T-helper 9 cell (primary cell): ENCODE measurements at regions not wholly inside any gene's neighbourhood (a gene's known extent, or its start where the extent isn't known, plus 50 kb on each side); places are given as distances from the start of the nearest gene placed in this dataset.

Experiments
- DNase-seq: peaks from one replicate; pipeline ENCODE4 v3.0.0-alpha.2; 2020

DNA sequence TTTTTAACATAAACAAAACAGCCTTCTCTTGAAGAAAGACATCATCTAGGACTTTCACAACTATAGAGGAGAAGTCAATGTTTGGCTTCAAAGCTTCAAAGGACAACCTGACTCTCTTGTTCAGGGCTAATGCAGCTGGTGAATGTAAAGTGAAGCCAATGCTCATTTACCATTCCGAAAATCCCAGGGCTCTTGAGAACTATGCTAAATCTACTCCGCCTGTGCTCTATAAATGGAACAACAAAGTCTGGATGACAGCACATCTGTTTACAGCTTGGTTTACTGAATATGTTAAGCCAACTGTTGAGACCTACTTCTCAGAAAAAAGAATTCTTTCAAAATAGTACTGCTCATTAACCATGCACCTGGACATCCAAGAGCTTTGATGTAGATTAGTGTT, 259.8 kb upstream of the NR5A2 start:
- no peak for DNase-seq

DNA sequence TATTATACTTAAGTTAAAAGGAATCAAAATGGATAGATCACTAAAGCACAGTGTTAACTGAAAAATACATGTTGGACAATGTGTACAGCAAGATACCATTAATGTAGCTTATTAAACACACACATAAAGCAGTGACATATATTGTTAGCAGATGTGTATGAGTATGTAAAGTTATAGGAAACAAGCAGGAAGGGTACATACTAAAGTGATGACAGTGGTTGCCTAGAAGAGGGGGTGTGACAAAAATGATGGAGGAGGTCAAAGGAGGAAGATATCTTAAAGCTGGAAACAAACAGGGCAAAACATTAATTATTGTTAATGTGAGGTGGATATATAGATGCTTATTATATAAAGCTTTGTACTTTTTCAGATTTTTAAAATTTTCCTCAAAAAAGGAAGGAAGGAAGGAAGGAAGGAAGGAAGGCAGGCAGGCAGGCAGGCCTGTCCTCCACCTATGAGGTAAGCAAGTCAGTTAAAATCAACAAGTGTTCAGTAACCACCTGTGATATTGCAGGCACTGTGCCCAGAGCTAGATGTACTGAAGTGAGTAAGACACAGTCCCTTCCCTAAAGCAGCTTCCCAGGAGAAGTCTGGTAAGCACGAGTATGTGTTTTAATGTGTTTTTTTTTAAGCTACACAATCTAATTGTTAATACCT, 252.9 kb upstream of the NR5A2 start:
- DNase-seq, result no peak

DNA sequence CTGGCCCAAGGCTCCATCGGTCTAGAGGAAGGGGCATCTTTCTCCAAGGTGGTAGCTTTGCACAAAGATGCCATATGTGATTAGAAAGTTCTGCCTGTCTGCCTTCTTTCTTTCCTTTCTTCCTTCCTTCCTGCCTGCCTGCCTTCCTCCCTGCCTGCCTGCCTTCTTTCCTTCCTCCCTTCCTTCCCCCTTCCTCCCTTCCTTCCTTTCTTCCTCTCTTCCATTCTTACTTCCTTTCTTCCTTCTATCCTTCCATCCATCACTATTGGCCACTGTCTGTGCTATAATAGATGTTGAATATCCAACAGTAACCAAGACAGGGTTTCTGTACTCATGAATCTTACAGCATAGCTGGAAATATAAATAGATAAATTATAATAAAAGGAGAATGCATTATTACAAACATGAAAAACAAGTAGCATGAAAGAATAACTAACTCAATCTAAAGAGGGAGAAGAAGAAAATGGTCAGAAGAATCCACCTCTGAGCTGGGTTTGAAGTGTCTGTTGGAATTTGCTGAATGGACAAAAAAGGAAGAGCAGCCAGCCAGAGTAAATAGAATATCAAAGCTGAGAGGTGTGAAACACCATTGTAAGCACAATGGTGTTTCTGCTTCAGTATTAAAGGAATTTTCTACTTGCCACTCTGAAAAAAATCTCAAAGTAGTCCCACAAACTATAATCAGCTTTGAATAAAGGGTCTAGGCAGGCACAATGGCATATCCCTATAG, 250.6 kb upstream of the NR5A2 start:
- DNase-seq, result no peak

DNA sequence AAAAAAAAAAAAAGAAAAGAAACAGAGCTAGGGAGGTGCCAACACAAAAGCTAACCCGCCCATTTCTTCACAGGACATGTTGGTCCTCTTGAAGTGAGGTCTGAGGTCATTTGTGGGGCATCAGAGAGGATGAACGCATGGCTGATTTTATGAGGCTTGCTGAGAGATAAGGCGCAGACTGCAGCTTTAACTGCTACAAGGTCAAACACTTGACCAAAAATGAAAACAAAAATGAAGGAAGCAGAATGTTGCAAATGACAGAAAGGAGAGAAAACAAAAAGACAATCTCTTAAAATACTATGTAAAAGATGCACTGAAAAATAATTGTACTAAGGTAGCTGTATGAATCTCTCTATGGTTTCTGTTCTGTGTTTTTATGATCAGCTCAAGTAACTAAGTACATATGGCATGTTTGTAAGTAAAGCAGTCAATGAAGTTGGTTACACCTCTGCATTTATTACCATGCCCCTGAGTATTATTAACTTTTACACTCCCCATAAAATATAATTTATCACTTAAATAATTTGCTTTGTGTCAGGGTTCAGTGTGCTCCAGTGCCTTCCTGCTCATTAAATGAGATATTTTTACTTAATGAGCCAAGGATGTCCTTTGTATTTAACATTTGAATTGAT, 249.1 kb upstream of the NR5A2 start:
- no peak for DNase-seq

DNA sequence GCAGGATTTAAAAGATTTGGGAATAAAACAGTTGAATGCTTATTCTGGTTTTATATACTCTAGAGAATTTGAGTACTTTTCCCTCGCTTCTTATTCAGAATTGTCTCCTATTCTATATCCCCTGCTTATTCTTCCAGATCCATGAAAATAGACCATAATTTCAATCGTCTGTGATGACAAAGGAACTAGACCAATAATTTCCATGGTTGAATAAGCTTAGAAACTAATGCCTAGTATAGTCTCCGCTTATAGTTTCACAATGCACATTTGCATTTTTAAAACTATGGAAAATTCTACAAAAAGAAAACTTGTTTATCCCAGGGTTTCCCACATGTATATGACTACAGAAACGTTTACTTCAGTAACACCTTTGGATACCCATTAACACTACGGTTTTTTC, 247.4 kb upstream of the NR5A2 start:
- no peak for DNase-seq

DNA sequence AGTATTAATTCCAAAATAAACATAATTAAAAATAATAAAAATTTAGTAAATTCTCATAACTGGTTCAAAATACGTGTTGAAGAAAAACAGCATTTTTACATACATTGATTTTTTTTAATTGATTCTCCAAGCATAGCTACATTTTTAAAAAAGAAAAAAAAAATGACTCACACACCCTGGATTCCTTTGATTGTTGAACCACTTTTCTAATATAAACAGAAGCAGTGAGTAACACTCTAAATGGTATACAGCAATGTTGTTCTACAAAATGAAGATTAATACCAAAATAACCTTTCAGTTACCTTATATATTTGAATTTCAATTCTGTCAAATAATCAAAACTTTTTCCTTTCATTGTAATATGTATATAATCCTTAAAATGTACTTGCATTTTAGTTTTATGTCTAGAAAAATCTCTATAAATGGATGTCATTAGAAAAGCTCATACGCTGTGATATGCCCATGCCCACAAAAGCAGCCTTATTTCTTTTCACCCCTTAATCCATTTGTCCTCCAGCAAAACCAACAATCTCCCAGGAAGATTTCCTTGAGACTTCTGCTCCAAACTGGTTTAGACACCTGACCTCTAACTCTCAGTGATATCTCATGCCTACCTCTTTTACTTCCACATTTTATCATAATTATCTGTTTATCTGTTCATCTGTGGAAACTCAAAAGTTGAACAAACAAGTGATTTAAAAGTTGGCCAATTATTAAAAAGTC, 246.4 kb upstream of the NR5A2 start:
- no peak for DNase-seq

DNA sequence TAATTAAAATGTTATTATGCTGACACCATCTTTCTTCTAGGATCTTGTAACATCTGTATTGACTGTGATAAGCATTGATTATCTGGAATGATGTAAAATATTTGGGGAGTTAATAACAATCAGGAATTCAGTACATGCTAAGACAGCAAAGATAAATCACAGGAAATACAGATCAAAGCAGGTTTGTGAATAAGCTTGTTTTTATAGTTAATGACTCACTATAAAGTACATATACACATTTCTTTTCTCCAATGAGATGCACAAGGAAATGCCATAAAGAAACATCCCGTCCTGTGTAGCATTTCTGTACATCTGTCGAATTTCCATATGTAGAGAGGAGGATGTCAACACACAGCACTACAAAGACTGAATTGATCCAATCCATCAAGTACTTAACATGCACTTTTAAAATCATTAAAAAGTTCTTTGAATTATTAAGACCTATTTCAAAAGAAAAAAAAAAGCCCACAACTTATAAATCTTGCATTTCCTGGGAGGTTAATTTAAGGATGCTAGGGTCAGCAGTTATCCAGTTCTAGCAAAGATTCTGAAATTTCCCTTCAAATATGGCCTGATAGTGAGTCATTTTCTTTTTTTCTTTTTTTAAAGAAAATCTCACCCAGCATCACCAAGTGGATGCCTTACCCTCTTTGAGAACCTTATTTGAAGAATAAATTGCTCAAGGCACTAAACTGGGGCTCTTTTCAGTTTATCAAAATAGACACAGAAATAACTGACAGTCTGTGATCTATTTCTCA, 243.2 kb upstream of the NR5A2 start:
- no peak for DNase-seq

DNA sequence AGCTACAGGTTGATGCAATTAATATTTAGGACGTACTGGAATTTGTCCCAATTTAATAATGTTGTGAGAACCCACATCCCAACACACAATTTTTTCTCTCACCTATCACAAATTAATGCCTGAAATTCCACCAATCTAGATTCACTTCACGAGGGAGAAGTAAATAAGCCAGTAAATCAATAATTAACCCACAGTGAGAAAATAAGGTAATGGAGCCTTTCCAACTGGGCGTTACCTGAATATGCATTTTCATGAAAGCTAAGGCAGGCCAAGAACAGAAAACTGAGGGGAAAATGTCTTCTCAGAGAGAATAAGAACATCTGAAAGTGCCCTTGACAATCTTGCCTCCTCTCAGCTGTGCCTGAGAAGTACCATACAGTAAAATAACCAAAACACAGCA, 240.8 kb upstream of the NR5A2 start:
- no peak for DNase-seq

DNA sequence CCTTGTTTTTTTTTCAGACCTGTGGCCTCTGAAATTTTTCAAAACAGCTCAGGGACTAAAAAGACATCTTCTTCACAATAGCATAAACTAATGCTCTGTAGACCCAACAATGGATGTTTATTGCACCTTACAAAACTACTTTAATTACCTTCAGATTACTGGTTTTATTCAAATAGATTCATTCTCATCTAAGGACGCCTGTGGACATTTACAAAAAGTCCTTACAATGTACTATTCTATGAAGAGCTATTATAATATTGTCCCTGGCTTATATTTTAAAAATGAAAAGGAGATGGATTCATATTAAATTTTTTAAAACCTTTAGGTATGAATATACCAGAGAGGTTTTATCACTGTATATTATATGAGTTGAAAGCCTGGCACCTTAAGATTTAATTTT, 238.4 kb upstream of the NR5A2 start:
- DNase-seq, result no peak

DNA sequence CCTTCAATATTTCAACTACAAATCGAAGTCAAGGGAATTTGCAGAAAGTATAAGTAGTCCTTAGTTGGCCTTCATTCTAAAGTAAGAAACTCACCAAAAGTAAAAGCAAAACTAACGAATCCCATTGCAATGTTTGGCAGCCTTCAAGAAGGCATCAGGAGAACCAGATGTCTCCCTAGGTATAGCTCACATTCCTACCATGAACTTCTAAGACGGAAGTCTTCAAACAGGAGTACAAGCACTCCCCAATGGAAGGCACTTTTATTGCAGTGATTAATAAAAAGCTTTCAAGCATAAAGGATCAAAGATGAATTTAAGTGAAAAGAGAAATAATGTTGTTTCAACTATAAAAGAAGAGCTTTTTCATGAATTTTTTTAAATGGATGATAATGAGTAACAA, 236.0 kb upstream of the NR5A2 start:
- DNase-seq, result no peak

DNA sequence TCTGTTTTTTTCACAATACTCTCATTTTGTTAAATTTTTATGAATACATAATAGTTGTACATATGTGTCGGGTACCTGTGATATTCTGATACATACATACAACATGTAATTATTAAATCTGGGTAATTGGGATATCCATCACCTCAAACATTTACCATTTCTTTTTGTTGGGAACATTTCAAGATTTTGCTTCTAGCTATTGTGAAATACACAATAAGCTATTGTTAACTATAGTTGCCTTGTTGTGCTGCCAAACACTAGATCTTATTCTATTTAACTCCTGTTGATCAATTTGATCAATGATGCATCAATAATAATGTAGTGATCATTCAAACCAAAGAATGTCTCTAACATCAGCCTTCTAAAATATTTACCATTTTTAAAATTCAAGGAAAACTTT, 234.6 kb upstream of the NR5A2 start:
- no peak for DNase-seq

DNA sequence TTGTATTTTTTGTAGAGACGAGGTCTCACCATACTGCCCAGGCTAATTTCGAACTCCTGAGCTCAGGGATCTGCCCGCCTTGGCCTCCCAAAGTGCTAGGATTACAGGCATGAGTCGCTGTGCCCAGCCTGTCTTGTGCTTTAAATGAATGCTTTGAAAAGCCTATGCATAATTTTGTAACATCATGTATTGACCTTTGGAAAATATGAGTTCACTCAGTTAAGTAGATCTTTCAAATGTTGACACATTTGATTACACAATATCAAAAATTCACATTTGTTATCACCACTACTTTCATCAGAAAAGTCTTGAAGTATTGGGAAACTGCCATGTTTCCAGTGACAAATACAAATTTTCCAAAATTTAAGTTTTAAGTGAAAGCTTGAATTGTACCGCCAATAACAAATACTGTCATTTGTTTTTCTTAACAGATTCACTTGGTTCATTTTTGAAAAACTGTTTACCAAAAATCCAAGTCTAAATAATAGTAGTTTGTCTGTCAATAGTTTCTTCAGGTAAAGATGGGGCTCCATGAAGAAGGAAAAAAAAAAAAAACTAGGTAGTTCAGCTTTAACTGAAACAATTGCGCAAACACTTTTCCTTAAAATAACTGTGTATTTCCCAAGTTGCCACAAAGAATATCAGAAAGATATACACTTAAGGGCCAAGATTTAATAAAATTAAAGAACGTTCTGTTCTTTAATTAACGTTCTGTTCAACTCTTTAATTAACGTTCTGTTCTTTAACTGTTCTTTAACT, 233.2 kb upstream of the NR5A2 start:
- no peak for DNase-seq

DNA sequence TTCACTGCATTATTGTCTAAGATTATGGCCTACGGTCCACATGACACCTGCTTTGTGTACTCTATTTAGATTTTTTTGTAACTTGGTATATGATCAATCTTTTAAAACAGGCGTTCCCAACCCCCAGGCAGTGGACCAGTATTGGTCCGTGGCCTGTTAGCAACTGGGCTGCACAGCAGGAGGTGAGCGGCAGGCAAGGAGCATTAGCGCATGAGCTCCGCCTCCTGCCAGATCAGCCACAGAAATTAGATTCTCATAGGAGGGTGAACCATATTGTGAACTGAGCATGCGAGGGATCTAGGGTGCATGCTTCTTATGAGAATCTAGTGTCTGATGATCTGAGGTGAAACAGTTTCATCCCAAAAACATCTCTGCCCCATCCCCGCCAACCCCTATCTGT, 228.4 kb upstream of the NR5A2 start:
- DNase-seq, result no peak

DNA sequence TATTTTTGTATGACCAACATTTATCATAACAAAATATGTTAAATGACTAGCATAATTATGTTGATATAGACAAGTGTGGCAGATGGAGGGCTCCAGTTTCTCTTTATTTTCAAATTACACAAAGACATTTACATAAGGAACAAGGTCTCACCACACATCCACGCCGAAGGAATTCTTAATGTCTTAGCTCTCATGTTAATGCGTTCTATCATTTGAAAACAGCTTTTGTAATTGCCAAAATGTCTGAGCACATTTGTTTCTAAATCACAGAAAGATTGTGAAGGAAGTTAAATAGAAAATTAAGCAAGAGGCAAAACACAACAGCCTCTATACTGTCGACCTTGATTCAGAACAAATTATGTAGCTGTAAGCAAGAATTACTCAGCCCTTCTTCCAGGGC, 223.0 kb upstream of the NR5A2 start:
- no peak for DNase-seq

DNA sequence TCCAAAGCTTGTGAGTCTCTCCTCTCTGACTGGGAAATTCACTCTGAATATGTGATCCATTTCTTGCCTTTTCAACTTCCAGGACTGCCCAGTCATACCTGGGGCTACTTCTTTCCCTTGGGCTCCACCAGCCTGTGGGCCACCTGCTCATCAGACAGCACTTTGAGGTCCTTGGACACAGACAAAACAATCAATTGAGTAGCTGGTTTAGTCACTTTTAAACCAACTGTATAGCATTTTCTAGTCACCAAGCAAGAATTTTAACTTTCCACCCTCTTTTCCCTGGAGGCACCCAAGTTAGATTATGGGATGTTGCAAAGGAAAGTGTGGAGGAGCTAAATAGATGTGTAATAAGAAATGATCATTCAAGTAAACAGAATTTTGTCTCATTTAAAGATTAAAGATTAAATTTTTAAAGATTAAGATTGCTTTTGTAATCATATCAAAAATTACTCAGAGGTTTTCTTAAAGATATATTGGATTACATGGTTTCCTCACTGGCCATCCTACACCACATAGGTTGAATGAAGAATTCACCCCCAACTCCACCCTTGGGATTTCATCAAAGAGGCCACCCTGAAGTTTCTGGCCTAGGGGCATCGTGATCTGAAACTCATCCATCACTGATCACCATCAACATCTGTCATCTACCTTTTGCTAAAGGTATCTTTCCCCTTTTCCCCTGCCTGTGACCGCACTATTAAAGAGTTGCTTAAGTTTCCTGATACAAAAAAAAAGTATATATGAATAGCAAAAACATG, 219.2 kb upstream of the NR5A2 start:
- DNase-seq, result no peak

DNA sequence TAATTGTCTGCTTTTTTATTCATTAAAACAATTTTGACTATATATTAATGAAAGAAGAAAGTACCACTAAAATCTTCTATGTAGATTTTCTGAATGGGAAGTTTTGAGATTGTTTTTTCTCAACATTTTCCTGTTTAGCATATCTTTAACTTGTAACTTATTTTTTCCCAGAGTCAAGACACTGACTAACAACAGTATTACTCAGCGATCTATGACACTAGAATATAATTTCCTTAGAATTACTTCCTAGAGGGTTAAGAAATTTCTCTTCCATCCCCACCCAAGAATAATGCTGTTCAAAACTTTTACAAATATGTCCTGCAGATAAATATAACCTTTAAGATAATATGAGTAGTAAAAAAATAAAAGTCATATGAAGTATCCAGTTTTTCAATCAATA, 218.2 kb upstream of the NR5A2 start:
- no peak for DNase-seq

DNA sequence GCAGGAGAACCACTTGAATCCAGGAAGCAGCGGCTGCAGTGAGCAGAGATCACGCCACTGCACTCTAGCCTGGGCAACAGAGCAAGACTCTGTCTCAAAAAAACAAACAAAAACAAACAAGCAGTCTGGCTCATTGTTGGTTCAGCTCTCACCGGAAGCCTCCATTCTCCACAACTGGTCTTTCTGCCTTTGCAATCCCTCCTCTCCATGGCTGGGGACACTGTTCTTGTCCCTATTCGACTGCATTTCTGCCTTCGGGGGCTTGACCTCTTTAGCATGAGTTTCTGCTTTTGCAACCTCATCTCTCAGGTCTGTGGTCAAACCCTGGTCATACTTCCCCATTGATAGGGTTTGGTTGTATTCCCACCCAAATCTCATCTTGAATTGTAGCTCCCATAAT, 216.3 kb upstream of the NR5A2 start:
- no peak for DNase-seq

DNA sequence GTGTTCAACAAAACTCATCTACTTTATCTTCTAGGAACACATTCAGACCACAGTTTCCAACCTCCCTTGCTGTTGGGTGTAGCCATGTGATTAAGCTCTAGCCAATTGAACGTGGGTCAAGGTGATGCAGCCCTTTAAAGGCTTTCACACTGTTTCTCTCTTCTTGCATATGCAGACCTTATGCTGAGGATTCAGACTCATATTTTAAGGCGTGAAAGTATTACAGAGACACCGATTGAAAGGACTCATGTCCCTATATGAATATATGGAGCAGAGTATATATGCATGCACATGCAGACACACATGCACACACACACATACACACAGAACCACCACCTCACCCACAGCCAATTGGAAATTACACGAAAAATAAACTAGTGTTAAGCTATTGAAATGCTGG, 214.3 kb upstream of the NR5A2 start:
- DNase-seq, result no peak

DNA sequence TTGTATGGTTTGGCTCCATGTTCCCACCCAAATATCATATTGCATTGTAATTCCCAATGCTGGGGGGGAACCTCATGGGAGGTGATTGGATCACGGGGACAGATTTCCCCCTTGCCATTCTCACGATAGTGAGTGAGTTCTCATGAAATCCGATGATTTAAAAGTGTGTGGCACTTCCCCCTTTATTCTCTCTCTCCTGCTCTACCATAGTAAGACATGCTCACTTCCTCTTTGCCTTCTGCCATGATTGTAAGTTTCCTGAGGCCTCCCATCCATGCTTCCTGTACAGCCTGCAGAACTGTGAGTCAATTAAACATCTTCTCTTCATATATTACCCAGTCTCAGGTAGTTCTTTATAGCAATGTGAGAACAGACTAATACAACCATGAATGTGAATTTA, 211.6 kb upstream of the NR5A2 start:
- no peak for DNase-seq

DNA sequence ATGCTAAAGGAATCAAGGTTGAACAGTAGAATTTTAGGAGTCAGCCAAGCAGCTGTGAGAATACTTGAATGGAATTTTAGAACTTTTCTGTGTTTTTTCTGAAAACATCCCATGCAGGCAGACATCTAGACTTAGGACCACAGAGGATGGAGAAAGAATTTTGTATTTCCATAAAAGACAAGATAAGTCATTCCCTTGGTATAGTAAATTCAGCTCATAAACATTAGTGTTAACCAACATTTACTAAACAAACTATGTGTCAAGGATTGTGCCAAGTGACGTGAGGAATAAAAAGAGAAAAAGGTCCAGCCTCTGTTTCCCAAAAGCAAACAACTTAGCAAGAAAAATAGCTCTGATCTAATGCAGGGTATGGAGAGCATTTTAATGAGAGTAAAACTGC, 210.2 kb upstream of the NR5A2 start:
- DNase-seq, result no peak

DNA sequence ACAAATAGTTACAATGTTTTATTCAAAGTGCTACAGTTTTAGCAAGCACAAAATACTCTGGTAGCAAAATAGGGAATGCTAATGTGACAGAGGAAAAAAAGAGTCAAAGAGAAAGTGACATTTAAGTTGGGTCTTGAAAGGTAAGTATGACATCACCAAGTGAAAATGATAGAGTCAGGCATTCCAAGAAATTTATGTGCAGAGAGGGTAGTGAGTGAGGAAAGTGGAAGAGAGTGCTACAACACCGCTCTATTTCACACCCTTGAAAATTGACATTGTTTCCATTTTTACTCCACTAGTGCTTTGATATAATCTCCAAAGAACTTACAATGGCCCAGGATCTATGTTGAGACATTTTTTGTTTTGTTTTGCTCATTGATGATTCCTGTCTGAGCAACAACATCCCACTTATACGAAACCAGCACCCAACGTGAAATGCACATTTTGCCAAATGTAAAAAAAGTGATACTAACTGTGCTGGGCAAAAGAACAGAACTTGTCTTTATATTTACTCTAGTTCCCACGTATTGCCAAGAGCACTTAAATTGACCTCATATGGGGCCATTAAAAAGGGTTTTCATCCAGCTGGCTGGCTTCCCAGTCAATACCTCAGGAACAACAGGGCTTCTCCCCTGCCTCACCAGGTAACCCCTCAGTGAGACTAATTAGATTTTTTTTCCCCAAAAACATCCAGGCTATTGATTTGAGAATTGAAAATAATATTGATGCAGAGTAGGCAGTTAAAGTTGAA, 206.3 kb upstream of the NR5A2 start:
- DNase-seq, result no peak
